GM21529 (cell line): ENCODE measurements at regions not wholly inside any gene's neighbourhood (a gene's known extent, or its start where the extent isn't known, plus 50 kb on each side); places are given as distances from the start of the nearest gene placed in this dataset.

Experiments used
- ATAC-seq: cut with Tn5 transposase; IDR thresholded peaks from one replicate; pipeline ENCODE4 v1.9.1; 2021; ENCODE audit not compliant: unreplicated experiment

DNA sequence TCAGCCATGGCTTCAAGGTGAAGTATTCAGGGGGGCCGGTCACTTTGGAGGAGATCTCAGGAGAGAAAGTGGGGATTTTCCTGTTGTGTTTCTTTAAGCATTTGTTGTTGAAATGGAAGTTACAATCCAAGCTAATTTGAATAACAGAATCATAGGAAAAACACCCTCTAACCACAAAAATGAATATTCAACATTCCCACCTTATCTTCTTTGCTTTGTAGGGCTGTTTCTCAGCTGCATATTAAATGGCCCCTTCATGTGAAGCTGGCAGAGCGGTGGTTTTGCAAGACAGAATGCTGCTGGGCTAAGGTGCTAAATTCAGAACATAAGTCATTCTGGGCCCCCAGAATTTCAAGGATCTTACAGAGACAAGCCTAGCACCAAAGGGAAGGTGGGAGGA, 279.0 kb downstream of the RRAGC start:
- no peak for ATAC-seq

DNA sequence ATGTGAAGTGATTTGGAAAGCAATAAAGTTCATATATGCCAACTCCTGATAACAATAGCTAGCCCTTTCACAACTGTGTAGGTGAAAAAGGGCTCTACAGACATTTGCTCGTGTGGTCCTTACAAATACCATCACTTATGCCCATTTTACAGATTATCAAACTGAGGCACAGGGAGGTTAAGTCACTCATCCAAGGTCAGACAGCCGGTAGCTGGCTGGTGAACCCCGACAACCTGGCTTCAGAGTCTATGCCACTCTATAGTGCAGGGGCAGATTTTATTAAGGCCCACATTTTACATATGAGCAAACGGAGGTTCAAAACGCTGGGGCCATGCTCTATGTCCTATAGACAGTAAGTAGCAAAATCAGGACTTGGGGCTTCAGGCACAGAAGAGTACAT, 280.5 kb downstream of the RRAGC start:
- no peak for ATAC-seq

GRCh38 chr1:38578271-38578951, 281.2 kb downstream of the RRAGC start:
- ATAC-seq, result no peak

DNA sequence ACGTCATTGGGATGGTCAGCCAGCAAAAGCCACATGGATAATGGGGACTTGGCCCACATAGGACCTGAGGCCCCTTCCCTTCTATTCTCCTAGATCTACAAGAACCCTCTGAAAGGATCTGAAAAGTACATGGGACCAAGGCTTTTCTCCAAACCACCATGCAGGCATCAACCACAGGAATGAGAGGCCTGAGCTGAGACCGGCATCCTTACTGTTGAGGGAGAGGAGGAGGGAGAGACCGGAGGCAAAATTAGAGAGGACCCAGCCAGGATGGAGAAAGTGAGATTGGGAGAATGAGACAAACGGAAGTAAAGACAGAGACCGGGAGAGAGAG, 281.7 kb downstream of the RRAGC start:
- no peak for ATAC-seq

DNA sequence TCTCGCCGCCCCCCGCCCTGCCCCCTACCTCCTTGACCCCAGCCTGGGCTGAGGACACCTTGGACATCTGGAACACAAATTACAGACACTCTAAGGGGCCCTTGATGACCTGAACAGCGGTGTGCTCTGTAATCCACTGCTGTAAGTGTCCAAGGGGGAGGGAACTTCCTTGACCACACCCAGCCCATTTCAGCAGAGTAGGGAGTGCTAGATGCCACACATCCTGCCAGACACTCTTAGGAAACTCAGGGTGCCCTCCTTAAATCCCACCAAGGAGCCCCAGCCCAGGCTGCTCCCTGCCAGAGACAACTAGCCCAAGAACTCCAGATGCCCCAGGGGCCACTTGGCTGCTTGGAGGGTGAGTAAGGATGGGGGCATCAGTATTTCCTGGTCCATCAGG, 282.2 kb downstream of the RRAGC start:
- ATAC-seq, result no peak

DNA sequence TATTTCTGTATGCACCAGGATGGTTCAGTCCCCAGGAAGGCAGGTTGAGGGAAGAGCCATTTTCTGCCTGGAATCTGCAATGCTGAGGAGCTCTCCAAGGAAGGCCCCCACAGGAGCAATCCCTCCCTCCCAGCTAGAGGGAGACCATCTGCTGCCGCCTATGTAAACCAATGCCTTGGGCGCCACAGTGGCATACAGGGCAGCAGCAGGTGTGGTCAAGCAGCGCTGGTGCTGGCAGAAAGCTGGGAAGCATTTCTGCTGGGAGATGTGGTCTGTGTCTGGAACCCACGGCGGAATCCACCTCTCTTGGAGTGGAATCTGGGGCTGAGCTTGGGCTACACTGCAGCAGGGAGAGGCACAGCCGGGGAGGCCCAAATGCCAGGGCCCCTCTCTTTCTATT, 283.3 kb downstream of the RRAGC start:
- ATAC-seq, result no peak

- no peak for ATAC-seq
Observed at GRCh38 chr1:38571726-38572125, 287.8 kb downstream of the RRAGC start.

- no peak for ATAC-seq
Observed at GRCh38 chr1:38570657-38570975, 289.0 kb downstream of the RRAGC start.

GRCh38 chr1:38569932-38570656, 289.5 kb downstream of the RRAGC start:
- no peak for ATAC-seq

DNA sequence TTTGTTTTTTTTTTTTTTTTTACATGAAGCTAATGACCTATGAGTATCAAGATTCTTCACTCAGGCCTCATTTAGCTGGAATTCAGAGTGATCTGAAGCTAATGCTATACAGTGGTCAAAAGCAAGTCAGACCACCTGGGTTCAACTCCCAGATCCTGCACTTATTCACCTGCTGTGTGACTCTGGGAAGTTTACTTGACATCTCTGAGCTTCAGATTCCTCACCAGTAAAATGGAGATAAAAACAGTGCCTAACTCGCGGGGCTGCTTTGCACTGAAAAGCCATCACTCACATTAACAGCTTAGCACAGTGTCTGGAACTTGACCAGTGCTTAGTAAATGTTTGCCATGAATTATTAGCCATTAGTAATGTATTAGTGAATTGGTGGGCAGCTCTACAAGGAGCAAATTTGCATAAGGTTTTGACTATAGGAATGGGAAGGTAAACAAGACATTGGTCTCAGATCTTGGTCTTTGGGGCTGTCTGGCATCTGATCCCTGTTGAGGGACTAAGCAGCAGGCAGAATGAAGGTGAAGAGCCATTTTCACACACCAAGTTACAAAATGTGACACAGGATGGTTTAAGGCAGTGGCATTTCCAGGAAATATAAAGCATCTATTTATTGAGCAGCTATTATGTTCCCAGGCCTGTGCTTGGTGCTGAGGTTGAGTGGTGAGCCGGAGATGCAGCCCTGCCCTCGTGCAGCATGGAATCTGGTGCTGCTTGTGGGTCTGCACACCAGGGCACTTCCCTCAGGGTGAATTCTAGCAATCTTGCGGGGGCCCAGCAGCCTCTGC, 291.3 kb downstream of the RRAGC start:
- no peak for ATAC-seq

DNA sequence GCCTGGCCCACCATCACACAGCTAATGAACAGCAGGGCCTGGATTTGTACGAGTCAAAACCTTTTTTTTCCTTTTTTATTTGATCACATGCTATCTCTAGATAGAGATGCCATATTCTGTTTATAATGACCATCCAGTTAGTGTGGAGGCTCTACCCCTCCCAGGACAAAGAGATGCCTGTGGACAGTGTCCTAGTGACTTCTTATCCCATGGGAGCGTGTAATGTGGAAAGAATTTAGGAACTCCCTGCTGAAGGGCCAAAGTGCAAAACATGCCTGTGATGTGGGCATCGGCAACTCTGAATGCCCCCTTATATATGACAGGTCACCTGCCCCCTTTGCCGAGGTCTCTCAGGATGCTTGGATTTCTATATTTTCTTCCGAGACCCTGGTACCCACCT, 292.2 kb downstream of the RRAGC start:
- no peak for ATAC-seq

DNA sequence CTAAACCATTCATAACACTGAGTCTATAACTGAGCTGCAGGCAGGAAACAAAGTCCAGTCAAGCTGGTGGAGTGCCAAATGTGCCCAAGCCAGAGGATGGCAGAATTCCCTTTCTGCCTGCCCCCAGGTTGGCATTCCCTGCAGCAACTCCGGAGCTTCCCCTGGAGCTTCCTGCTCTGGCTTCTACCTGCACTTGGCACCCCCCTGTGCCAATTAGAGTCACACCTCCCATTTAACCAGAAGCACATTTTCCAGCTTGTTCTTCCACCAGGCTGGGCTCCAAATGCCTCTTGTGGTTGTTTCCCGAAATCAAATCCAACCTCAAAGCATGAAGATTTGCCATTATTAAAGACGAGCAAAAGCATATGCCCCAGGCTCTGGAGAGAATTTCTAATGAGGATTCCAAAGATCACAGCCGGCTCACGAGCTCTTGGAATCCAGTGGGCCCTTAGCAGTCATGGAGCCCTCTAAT, 294.5 kb downstream of the RRAGC start:
- no peak for ATAC-seq

GRCh38 chr1:38563942-38564735, 295.4 kb downstream of the RRAGC start:
- ATAC-seq, result no peak

DNA sequence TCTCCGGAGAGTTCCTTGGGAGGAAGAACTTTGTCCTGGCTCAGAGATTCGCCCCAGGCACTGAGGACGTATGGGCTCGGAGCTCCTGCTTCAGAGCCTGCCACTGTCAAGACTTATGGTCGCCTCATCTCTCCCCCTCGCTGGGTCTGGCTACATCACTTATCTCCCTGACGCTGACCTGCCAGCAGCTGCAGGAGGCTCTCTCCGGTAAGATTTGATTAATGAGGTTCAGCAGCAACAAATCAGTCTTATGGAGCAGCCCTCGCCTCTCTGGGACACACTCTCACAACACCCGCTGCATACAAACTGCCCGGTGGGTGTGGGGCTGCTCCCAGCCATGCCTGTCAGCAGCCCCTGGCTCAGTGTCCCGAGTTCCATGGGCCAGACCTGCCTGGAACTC, 297.8 kb downstream of the RRAGC start:
- ATAC-seq, result no peak

DNA sequence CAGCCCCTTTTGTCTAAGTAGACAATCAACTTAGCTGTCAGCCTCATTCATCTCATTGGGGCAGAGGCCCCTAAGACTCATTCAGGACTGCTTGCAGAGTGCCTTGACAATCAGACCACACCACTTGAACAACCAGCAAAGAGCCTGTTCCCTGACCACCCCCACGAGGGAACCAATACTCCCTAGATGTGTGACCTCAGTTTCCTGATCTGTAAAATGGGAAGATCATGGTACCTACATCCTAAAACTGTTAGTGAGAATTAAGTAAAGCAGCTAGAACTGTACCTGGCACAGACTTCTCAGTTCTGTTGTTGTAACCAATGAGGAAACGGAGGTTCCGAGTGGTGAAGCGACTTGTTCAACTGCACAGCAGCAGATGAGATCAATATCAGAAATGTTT, 298.5 kb downstream of the RRAGC start:
- no peak for ATAC-seq

DNA sequence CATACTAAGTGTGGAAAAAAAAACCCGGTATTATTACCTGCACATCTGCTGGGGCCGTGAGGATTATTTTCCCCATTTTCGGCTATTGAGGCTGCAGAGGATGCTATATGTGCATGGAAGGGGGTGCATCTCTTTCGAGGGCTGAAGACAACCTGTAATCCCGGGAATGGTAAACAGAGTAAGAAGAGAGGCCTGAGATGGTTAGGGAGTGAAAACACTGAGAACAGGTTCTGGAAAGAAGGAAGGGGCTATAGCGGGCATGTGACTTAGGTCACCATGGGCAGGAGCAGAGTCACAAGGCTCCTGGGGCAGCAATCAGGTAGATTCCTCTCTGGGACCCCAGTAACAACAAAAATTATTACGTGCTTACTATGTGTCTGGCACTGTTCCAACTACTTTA, 299.1 kb downstream of the RRAGC start:
- ATAC-seq, result no peak

DNA sequence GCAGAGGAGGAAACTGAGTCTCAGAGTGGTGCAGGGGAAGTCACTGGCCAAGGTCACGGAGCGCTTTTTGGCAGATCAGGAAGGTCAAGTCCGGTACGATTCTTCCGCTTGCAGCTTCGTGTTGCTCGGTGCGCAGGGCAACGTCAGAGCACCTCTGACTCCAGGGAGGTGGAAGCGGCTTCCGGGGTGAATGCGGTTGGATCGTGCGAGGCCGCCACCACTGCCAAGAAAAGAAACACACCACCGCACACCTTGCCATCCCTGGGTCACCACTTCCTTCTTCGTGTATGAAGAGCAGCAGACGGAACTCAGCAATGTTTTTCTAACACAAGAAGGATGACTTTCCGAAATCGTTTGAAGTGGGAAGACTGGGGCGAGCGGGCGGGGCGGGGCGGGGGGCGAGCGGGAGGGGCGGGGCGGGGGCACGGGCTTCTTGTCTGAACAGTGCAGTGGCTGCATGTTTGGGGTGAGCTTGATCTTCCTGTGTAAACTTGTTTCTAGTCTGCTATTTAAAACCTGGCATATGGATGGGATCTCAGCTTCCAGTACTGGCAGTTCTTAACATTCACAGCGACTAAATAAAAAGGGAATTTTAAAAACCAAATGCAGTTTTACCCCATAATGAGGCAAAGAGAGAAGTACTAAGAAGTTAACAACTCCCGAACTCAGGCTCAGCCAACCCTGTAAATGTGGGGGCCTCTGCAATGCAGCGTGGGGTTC, 300.0 kb downstream of the RRAGC start:
- ATAC-seq, result peak; percentile 64

GRCh38 chr1:38558500-38559445, 300.8 kb downstream of the RRAGC start:
- peak; percentile 41 for ATAC-seq

GRCh38 chr1:38558055-38558454, 301.5 kb downstream of the RRAGC start:
- ATAC-seq, result no peak

GRCh38 chr1:38555594-38555993, 304.0 kb downstream of the RRAGC start:
- ATAC-seq, result no peak
